Anterior cingulate cortex (tissue), 58 donors: ENCODE measurements at regions not wholly inside any gene's neighbourhood (a gene's known extent, or its start where the extent isn't known, plus 50 kb on each side); places are given as distances from the start of the nearest gene placed in this dataset.
"Not testable (repeated sequence)": the region's sequence is repeated elsewhere in the genome, so short reads cannot be mapped to it uniquely, and the experiment has no call there.

ENCODE experiments used
- DNase-seq, 58 donors: peaks; one replicate each; lab custom pipeline; 2025; lab: John Stamatoyannopoulos, UW

GRCh38 chr3:159667261-159667660, 321.4 kb upstream of the IL12A start:
- no peak for DNase-seq

GRCh38 chr3:159668461-159668860, 320.2 kb upstream of the IL12A start:
- DNase-seq, result no peak

GRCh38 chr3:159668990-159669476, 319.6 kb upstream of the IL12A start:
- no peak for DNase-seq

GRCh38 chr3:159669766-159670165, 318.9 kb upstream of the IL12A start:
- peak in 8 of 58 donors; percentile 4 to 25 (median 12) for DNase-seq

- DNase-seq, result no peak
Measured at GRCh38 chr3:159672728-159673688, 315.6 kb upstream of the IL12A start.

- DNase-seq, result no peak
Measured at GRCh38 chr3:159674583-159674982, 314.1 kb upstream of the IL12A start.

GRCh38 chr3:159675285-159675684, 313.4 kb upstream of the IL12A start:
- DNase-seq, result no peak

- no peak for DNase-seq
Measured at GRCh38 chr3:159679900-159680299, 308.7 kb upstream of the IL12A start.

GRCh38 chr3:159681717-159682116, 306.9 kb upstream of the IL12A start:
- DNase-seq, result not testable (repeated sequence)

- no peak for DNase-seq
Measured at GRCh38 chr3:159685801-159686200, 302.8 kb upstream of the IL12A start.

- no peak for DNase-seq
Measured at GRCh38 chr3:159693226-159693625, 295.4 kb upstream of the IL12A start.

GRCh38 chr3:159711560-159712333, 276.9 kb upstream of the IL12A start:
- no peak for DNase-seq

GRCh38 chr3:159721324-159721723, 267.3 kb upstream of the IL12A start:
- DNase-seq, result no peak

- no peak for DNase-seq
Measured at GRCh38 chr3:159723295-159723694, 265.3 kb upstream of the IL12A start.

- no peak for DNase-seq
Measured at GRCh38 chr3:159724627-159725026, 264.0 kb upstream of the IL12A start.

- DNase-seq, result no peak
Measured at GRCh38 chr3:159726231-159726964, 262.2 kb upstream of the IL12A start.

- no peak for DNase-seq
Measured at GRCh38 chr3:159727506-159727905, 261.1 kb upstream of the IL12A start.

- no peak for DNase-seq
Measured at GRCh38 chr3:159731254-159731653, 257.4 kb upstream of the IL12A start.

- no peak for DNase-seq
Measured at GRCh38 chr3:159732172-159733111, 256.2 kb upstream of the IL12A start.
